ENCODE measurements at regions not wholly inside any gene's neighbourhood (a gene's known extent, or its start where the extent isn't known, plus 50 kb on each side); places are given as distances from the start of the nearest gene placed in this dataset.

DNA sequence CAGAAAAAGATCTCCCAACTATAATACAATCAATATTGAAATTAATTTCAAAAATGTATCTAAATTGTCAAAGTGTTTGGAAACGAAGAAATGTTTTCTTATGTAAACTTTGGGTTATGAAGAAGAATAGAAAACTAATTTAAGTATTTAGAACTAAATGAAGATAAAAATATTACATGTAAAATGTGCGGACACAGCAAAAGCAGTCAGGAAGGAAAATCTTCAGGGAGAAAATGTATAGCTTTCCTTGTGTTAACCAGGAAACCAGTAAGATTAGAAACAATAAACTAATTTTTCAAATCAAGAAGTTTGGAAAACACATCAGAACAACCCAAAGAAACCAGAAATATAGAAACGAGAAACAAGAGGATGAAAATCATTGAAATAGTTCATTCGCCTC, 466.5 kb downstream of the BRD1 start:
- no peaks in the 10 kb centered on the region for H3K9me2 ChIP-seq (ENCODE audit: insufficient read depth)
- no peaks in the 10 kb centered on the region for H3K9me3 ChIP-seq (ENCODE audit: control insufficient read depth in 1 of 2, insufficient read depth in 1 of 2, low read depth in 1 of 2, low read length in 2 of 2)
- no peak overlapping the region for H3K27ac ChIP-seq (ENCODE audit: low read depth, low read length)
- H2AFZ ChIP-seq (ENCODE audit: low read depth, low read length, poor library complexity, severe bottlenecking) = no peak overlapping the region
- ATAC-seq = no peak
- no peak overlapping the region for H3K9ac ChIP-seq (ENCODE audit: low read length)
- ChIA-PET POLR2A (no interaction called here), RAD21 (ENCODE audit: low non-redundant PET in 1 of 2, low total read pairs in 2 of 2, uncharacterized antibody in 2 of 2, unreplicated experiment in 2 of 2) (no interaction called here), CTCF (no interaction called here)
- no peaks in the 10 kb centered on the region; the same call in 1 of the 2 replicates for H4K20me1 ChIP-seq (ENCODE audit: insufficient read depth)
- H3K4me1 ChIP-seq (ENCODE audit: control insufficient read depth in 1 of 2, insufficient read depth in 2 of 2, low read length in 2 of 2) = no peaks in the 10 kb centered on the region
- intact Hi-C loops (cut with micrococcal nuclease) = no loop called here
- BruUV-seq (replicated peaks) = no TSS peak
- peaks cover 52% of the 10 kb centered on the region for H3K27me3 ChIP-seq (ENCODE audit: insufficient read depth, low read length)
- H3K79me2 ChIP-seq (ENCODE audit: insufficient read depth, low read length) = no peaks in the 10 kb centered on the region
- TF ChIP-seq, protein P1, sequence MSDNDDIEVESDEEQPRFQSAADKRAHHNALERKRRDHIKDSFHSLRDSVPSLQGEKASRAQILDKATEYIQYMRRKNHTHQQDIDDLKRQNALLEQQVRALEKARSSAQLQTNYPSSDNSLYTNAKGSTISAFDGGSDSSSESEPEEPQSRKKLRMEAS (IDR thresholded peaks at IDR 0.05) = no peak
- TF ChIP-seq SP1 (IDR thresholded peaks at IDR 0.05; ENCODE audit: low read depth) = no peak
- no peak for TF ChIP-seq CBX3 (IDR thresholded peaks at IDR 0.05; ENCODE audit: low read depth)
- no peak for TF ChIP-seq ZFX (IDR thresholded peaks at IDR 0.05)
- TF ChIP-seq POLR2AphosphoS5 (IDR thresholded peaks at IDR 0.05; ENCODE audit: low read depth, low read length) = no peak
- TF ChIP-seq EGR1 (IDR thresholded peaks at IDR 0.05; ENCODE audit: low read depth) = no peak
- no peak for TF ChIP-seq ZBTB33 (IDR thresholded peaks at IDR 0.05; ENCODE audit: extremely low read depth, insufficient replicate concordance, low read length)
- TF ChIP-seq ZNF274 (IDR thresholded peaks at IDR 0.05; ENCODE audit: low read depth, low read length) = no peak
- TF ChIP-seq POLR2A (IDR thresholded peaks at IDR 0.05; ENCODE audit: borderline replicate concordance, extremely low read depth, insufficient read depth, insufficient read length) = no peak
- TF ChIP-seq CEBPB (IDR thresholded peaks at IDR 0.05; ENCODE audit: low read depth) = no peak
- TF ChIP-seq JUND (IDR thresholded peaks at IDR 0.05) = no peak
- TF ChIP-seq YY1 (IDR thresholded peaks at IDR 0.05; ENCODE audit: extremely low read depth, insufficient replicate concordance, low read depth, low read length) = no peak
- TF ChIP-seq EZH2 (IDR thresholded peaks at IDR 0.05) = no peak
- TF ChIP-seq SIN3A (IDR thresholded peaks at IDR 0.05; ENCODE audit: low read depth) = no peak
- no peak for TF ChIP-seq ATF3 (IDR thresholded peaks at IDR 0.05)
- H3K36me3 ChIP-seq (ENCODE audit: control insufficient read depth in 1 of 2, insufficient read depth in 2 of 2, low read length in 2 of 2) = no peaks in the 10 kb centered on the region
- H3K4me3 ChIP-seq (replicated peaks in 1 of 2; ENCODE audit: low read depth in 1 of 2, low read length in 2 of 2) = no peak overlapping the region
- no peak for DNase-seq (ENCODE audit: low read depth, low spot score)
- H3K4me2 ChIP-seq (ENCODE audit: low read length) = no peak overlapping the region
